HepG2 (cell line): ENCODE measurements at regions not wholly inside any gene's neighbourhood (a gene's known extent, or its start where the extent isn't known, plus 50 kb on each side); places are given as distances from the start of the nearest gene placed in this dataset.

Experiments used
- CSRNP2 ChIP-seq: sonication (generic); formaldehyde crosslinking; conservative IDR thresholded peaks from 2 replicates; pipeline ENCODE4 v1.8.0; 2022; ENCODE audit warnings: low read depth, missing genetic modification reagents
- HES4 ChIP-seq: sonication (generic); formaldehyde crosslinking; IDR thresholded peaks from 2 replicates; pipeline ENCODE4 v1.9.0; 2021; ENCODE audit warnings: mild to moderate bottlenecking, missing genetic modification reagents, borderline replicate concordance
- HOXA3 ChIP-seq: sonication (generic); formaldehyde crosslinking; IDR thresholded peaks from 2 replicates; pipeline ENCODE4 v1.5.0; 2020; ENCODE audit warnings: missing genetic modification reagents
- NR2F1 ChIP-seq, 2 experiments: fragments of 450-650 bp in 1 of 2; formaldehyde crosslinking in 1 of 2; IDR thresholded peaks; 2 replicates each; pipeline versions ENCODE4 v1.5.0 to v1.6.1; 2016 to 2020; ENCODE audit warnings: mild to moderate bottlenecking in 1 of 2, missing compliant biosample characterization in 1 of 2, missing genetic modification reagents in 1 of 2, moderate library complexity in 1 of 2
- PATZ1 ChIP-seq: sonication (generic); formaldehyde crosslinking; IDR thresholded peaks from 2 replicates; pipeline ENCODE4 v1.4.0; 2020; ENCODE audit warnings: missing genetic modification reagents
- SALL1 ChIP-seq: sonication (generic); formaldehyde crosslinking; IDR thresholded peaks from 2 replicates; pipeline ENCODE4 v1.8.0; 2022; ENCODE audit warnings: mild to moderate bottlenecking, missing genetic modification reagents
- SNAPC4 ChIP-seq: sonication (generic); formaldehyde crosslinking; IDR thresholded peaks from 2 replicates; pipeline ENCODE4 v1.4.0; 2020; ENCODE audit warnings: mild to moderate bottlenecking, missing genetic modification reagents
- SYNCRIP ChIP-seq: fragments of 200-400 bp; formaldehyde crosslinking; IDR thresholded peaks from 2 replicates; pipeline ENCODE4 v1.6.1; 2018; ENCODE audit warnings: mild to moderate bottlenecking, low read depth, low read length; ENCODE audit not compliant: insufficient read depth
- ZMYM4 ChIP-seq: sonication (generic); formaldehyde crosslinking; IDR thresholded peaks from 2 replicates; pipeline ENCODE4 v1.8.1; 2023; ENCODE audit warnings: mild to moderate bottlenecking, missing genetic modification reagents
- ZNF639 ChIP-seq: conservative IDR thresholded peaks from 2 replicates; pipeline ENCODE4 v1.6.1; 2018; ENCODE audit warnings: missing genetic modification reagents
- TF ChIP-seq, protein P1 (sequence below): sonication (generic); formaldehyde crosslinking; IDR thresholded peaks from 2 replicates; pipeline ENCODE4 v1.4.0; 2020; ENCODE audit warnings: missing genetic modification reagents, borderline replicate concordance

- TF ChIP-seq HOXA3 (CRISPR knock-in tag): 0 out of 2 replicates have a peak, but pooled peaks have one; percentile 20
- TF ChIP-seq, protein P1, sequence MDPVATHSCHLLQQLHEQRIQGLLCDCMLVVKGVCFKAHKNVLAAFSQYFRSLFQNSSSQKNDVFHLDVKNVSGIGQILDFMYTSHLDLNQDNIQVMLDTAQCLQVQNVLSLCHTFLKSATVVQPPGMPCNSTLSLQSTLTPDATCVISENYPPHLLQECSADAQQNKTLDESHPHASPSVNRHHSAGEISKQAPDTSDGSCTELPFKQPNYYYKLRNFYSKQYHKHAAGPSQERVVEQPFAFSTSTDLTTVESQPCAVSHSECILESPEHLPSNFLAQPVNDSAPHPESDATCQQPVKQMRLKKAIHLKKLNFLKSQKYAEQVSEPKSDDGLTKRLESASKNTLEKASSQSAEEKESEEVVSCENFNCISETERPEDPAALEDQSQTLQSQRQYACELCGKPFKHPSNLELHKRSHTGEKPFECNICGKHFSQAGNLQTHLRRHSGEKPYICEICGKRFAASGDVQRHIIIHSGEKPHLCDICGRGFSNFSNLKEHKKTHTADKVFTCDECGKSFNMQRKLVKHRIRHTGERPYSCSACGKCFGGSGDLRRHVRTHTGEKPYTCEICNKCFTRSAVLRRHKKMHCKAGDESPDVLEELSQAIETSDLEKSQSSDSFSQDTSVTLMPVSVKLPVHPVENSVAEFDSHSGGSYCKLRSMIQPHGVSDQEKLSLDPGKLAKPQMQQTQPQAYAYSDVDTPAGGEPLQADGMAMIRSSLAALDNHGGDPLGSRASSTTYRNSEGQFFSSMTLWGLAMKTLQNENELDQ (CRISPR knock-in tag): no peak
- TF ChIP-seq SALL1 (CRISPR knock-in tag): peak; percentile 57; the same call in 1 of the 2 replicates
- TF ChIP-seq SNAPC4: no peak
- TF ChIP-seq PATZ1 (CRISPR knock-in tag): peak; percentile 46; the same call in 1 of the 2 replicates
- TF ChIP-seq NR2F1 (CRISPR knock-in tag; IDR thresholded peaks at IDR 0.05): 0 out of 4 replicates have a peak, but pooled peaks of 1 of the 2 experiments have one; percentile 26
- TF ChIP-seq CSRNP2 (CRISPR knock-in tag): no peak
- TF ChIP-seq ZNF639 (CRISPR knock-in tag): no peak
- peak; percentile 28; the same call in 1 of the 2 replicates for TF ChIP-seq ZMYM4 (CRISPR knock-in tag)
- 0 out of 2 replicates have a peak, but pooled peaks have one; percentile 22 for TF ChIP-seq HES4
- TF ChIP-seq SYNCRIP: no peak
Observed at GRCh38 chr1:112805155-112805853, 90.2 kb upstream of the PPM1J start (continued).
